GM23338 (cell line): ENCODE measurements at regions not wholly inside any gene's neighbourhood (a gene's known extent, or its start where the extent isn't known, plus 50 kb on each side); places are given as distances from the start of the nearest gene placed in this dataset.

Source experiments
- ATAC-seq: fragments of 200-7000 bp; cut with Tn5 transposase; 3 replicates; pipeline ENCODE4 v1.9.1; 2020
- DNase-seq: peaks from one replicate; pipeline ENCODE4 v3.0.0-alpha.2; 2015; ENCODE audit warnings: low spot score
- H2AFZ ChIP-seq: fragments of 200-600 bp; sonication (generic); 2 replicates; pipeline ENCODE4 v1.8.0; 2016; ENCODE audit warnings: antibody characterized with exemption, mild to moderate bottlenecking, moderate library complexity
- H3F3A ChIP-seq: fragments of 200-600 bp; sonication (generic); replicated peaks from 2 replicates; pipeline ENCODE4 v1.8.0; 2017; ENCODE audit warnings: antibody characterized with exemption, mixed run types, low read depth
- H3K27ac ChIP-seq: fragments of 200-600 bp; sonication (generic); 2 replicates; pipeline ENCODE4 v1.6.1; 2016; ENCODE audit warnings: low read depth
- H3K27me3 ChIP-seq: fragments of 200-600 bp; sonication (generic); 2 replicates; pipeline ENCODE4 v1.8.0; 2016; ENCODE audit warnings: mild to moderate bottlenecking, mixed run types, moderate library complexity; ENCODE audit not compliant: insufficient read depth
- H3K36me3 ChIP-seq: fragments of 200-600 bp; sonication (generic); 2 replicates; pipeline ENCODE4 v1.8.0; 2016; ENCODE audit warnings: mild to moderate bottlenecking; ENCODE audit not compliant: insufficient read depth
- H3K4me1 ChIP-seq: fragments of 200-600 bp; sonication (generic); 2 replicates; pipeline ENCODE4 v1.8.0; 2016; ENCODE audit warnings: mild to moderate bottlenecking, moderate library complexity; ENCODE audit not compliant: insufficient read depth
- H3K4me2 ChIP-seq: fragments of 200-600 bp; sonication (generic); 2 replicates; pipeline ENCODE4 v1.7.1; 2017; ENCODE audit warnings: mixed run types
- H3K4me3 ChIP-seq: fragments of 200-600 bp; sonication (generic); 2 replicates; pipeline ENCODE4 v1.6.1; 2016; ENCODE audit warnings: mixed run types
- H3K79me2 ChIP-seq: fragments of 200-600 bp; sonication (generic); replicated peaks from 2 replicates; pipeline ENCODE4 v1.8.0; 2017; ENCODE audit warnings: mild to moderate bottlenecking; ENCODE audit not compliant: insufficient read depth
- H3K9me2 ChIP-seq: fragments of 200-600 bp; sonication (generic); 2 replicates; pipeline ENCODE4 v1.8.0; 2017; ENCODE audit not compliant: insufficient read depth
- H4K20me1 ChIP-seq: fragments of 200-600 bp; sonication (generic); replicated peaks from 2 replicates; pipeline ENCODE4 v1.8.0; 2017; ENCODE audit warnings: mild to moderate bottlenecking; ENCODE audit not compliant: insufficient read depth
- H3K27ac Mint-ChIP-seq: 2 replicates; pipeline ENCODE4 v1.8.0; 2020; ENCODE audit warnings: inconsistent platforms, mild to moderate bottlenecking, moderate library complexity, mixed read lengths
- H3K27me3 Mint-ChIP-seq: 3 replicates; pipeline ENCODE4 v1.8.0; 2022; ENCODE audit warnings: low read depth, mild to moderate bottlenecking, moderate library complexity, mixed read lengths, inconsistent platforms; ENCODE audit not compliant: insufficient read depth, poor library complexity
- H3K36me3 Mint-ChIP-seq: 3 replicates; pipeline ENCODE4 v1.8.0; 2021; ENCODE audit warnings: low read depth, mild to moderate bottlenecking, inconsistent platforms, moderate library complexity, mixed read lengths
- H3K4me1 Mint-ChIP-seq: 3 replicates; pipeline ENCODE4 v1.8.0; 2020; ENCODE audit warnings: mild to moderate bottlenecking, inconsistent platforms, mixed read lengths
- H3K4me3 Mint-ChIP-seq: 3 replicates; pipeline ENCODE4 v1.8.0; 2021; ENCODE audit warnings: moderate library complexity, mild to moderate bottlenecking, inconsistent platforms, mixed read lengths
- H3K9me3 Mint-ChIP-seq: 3 replicates; pipeline ENCODE4 v1.8.0; 2020; ENCODE audit warnings: moderate library complexity, mild to moderate bottlenecking, inconsistent platforms, mixed read lengths
- CREB1 ChIP-seq: fragments of 250-450 bp; sonication (Bioruptor Pico); IDR thresholded peaks from 2 replicates; pipeline ENCODE4 v1.5.0; 2020; ENCODE audit warnings: low read depth, mild to moderate bottlenecking, moderate library complexity
- CTCF ChIP-seq, 2 experiments: fragments of 200-600 bp in 1 of 2; sonication (generic) in 1 of 2; conservative IDR thresholded peaks; 2 replicates each; pipeline versions ENCODE4 v1.5.1 to v1.6.1; 2016 to 2017; ENCODE audit warnings: antibody characterized with exemption in 2 of 2, low read depth in 2 of 2, mild to moderate bottlenecking in 2 of 2, moderate library complexity in 1 of 2
- ETS1 ChIP-seq: IDR thresholded peaks from 2 replicates; pipeline ENCODE4 v1.6.1; 2016; ENCODE audit warnings: antibody characterized with exemption
- JUNB ChIP-seq: IDR thresholded peaks from one replicate; pipeline ENCODE4 v1.6.1; 2016; ENCODE audit warnings: antibody characterized with exemption; ENCODE audit not compliant: unreplicated experiment
- REST ChIP-seq: IDR thresholded peaks from one replicate; pipeline ENCODE4 v1.6.1; 2018; ENCODE audit warnings: antibody characterized with exemption; ENCODE audit not compliant: unreplicated experiment
- ZNF462 ChIP-seq: fragments of 250-450 bp; sonication (Bioruptor Pico); IDR thresholded peaks from 2 replicates; pipeline ENCODE4 v1.5.0; 2020; ENCODE audit warnings: mild to moderate bottlenecking, moderate library complexity

GRCh38 chr6:141394125-141394536, 738.6 kb upstream of the GJE1 start:
- H3K27ac ChIP-seq: no peak overlapping the region
- no peaks in the 10 kb centered on the region for H4K20me1 ChIP-seq
- H3K79me2 ChIP-seq: no peaks in the 10 kb centered on the region
- no peaks in the 10 kb centered on the region for H3K27me3 ChIP-seq
- no peak overlapping the region for H3K4me2 ChIP-seq
- Mint-ChIP-seq H3K36me3 (peaks cover 34% of the 10 kb centered on the region), H3K4me3 (no peak overlapping the region), H3K9me3 (peaks cover 26% of the 10 kb centered on the region), H3K4me1 (peaks cover 2% of the 10 kb centered on the region), H3K27ac (no peak overlapping the region), H3K27me3 (peaks cover 2% of the 10 kb centered on the region)
- TF ChIP-seq REST (no peak), ETS1 (no peak), ZNF462 (CRISPR knock-in tag) (no peak), CREB1 (CRISPR knock-in tag) (no peak), CTCF (conservative IDR thresholded peaks at IDR 0.05; ENCODE audit: low read depth in 2 of 2) (no peak), JUNB (no peak)
- DNase-seq: no peak
- H3F3A ChIP-seq: no peaks in the 10 kb centered on the region
- H2AFZ ChIP-seq: no peak overlapping the region
- no peaks in the 10 kb centered on the region for H3K9me2 ChIP-seq
- no peak overlapping the region for H3K4me3 ChIP-seq
- no peaks in the 10 kb centered on the region for H3K4me1 ChIP-seq
- ATAC-seq: no peak
- H3K36me3 ChIP-seq: no peaks in the 10 kb centered on the region
